ENCODE measurements at regions not wholly inside any gene's neighbourhood (a gene's known extent, or its start where the extent isn't known, plus 50 kb on each side); places are given as distances from the start of the nearest gene placed in this dataset.

DNA sequence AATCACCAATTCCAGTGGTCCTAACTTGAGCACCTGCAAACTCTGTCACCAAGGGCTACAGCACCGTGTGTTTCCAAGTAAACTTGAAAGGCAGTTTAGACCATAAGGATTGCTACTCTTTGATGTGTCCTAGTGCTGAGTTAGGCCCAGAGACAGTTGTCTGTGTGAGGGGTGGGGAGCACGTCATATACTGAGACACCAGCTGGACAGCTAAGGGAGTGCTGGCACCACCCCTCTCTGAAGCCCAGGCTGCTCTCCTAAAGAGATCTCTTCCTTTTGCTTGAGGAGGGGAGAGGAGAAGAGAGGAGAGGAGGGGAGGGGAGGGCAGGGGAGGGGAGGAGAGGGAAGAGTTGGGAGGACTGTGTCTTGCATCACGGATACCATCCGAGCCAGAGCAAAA, 218.7 kb upstream of the TACR3 start:
- TF ChIP-seq POLR2A (IDR thresholded peaks at IDR 0.05; ENCODE audit: low read depth, low read length) (no peak), TAF1 (IDR thresholded peaks at IDR 0.05; ENCODE audit: borderline replicate concordance, low read depth, low read length) (no peak)

Data from GM12892 (cell line).